Stimulated activated CD4-positive, alpha-beta T cell treated with anti-CD3 and anti-CD28 coated beads, Interleukin-15, amount 100 ng/mL, for 24 hours (primary cell): ENCODE measurements at regions not wholly inside any gene's neighbourhood (a gene's known extent, or its start where the extent isn't known, plus 50 kb on each side); places are given as distances from the start of the nearest gene placed in this dataset.

ENCODE experiments used
- DNase-seq: peaks from one replicate; pipeline ENCODE4 v3.0.0-alpha.2; 2020

- no peak for DNase-seq
These were observed 124.1 kb downstream of the NXNL2 start for GRCh38 chr9:88659126-88659525.

- DNase-seq = peak; percentile 30
These were observed 125.6 kb downstream of the NXNL2 start for GRCh38 chr9:88660611-88661010.

- DNase-seq = no peak
These were observed 126.8 kb downstream of the NXNL2 start for GRCh38 chr9:88661759-88662158.

GRCh38 chr9:88663771-88664419, 128.9 kb downstream of the NXNL2 start:
- no peak for DNase-seq

- DNase-seq = no peak
These were observed 129.8 kb downstream of the NXNL2 start for GRCh38 chr9:88664773-88665172.

GRCh38 chr9:88672874-88673689, 138.1 kb downstream of the NXNL2 start:
- no peak for DNase-seq

- DNase-seq = no peak
These were observed 138.9 kb downstream of the NXNL2 start for GRCh38 chr9:88673886-88674285.

- no peak for DNase-seq
These were observed 141.7 kb downstream of the NXNL2 start for GRCh38 chr9:88676644-88677043.

GRCh38 chr9:88678008-88678407, 143.0 kb downstream of the NXNL2 start:
- no peak for DNase-seq

GRCh38 chr9:88678431-88678830, 143.5 kb downstream of the NXNL2 start:
- DNase-seq = no peak

- DNase-seq = no peak
These were observed 145.1 kb downstream of the NXNL2 start for GRCh38 chr9:88680041-88680440.

GRCh38 chr9:88680505-88681160, 145.7 kb downstream of the NXNL2 start:
- no peak for DNase-seq

- no peak for DNase-seq
These were observed 146.5 kb downstream of the NXNL2 start for GRCh38 chr9:88681434-88681833.

- no peak for DNase-seq
These were observed 147.5 kb downstream of the NXNL2 start for GRCh38 chr9:88682431-88682831.

GRCh38 chr9:88684046-88684445, 149.1 kb downstream of the NXNL2 start:
- no peak for DNase-seq

GRCh38 chr9:88684845-88685244, 149.9 kb downstream of the NXNL2 start:
- no peak for DNase-seq

- no peak for DNase-seq
These were observed 151.0 kb downstream of the NXNL2 start for GRCh38 chr9:88685966-88686365.

- DNase-seq = no peak
These were observed 154.7 kb downstream of the NXNL2 start for GRCh38 chr9:88689509-88690298.

- no peak for DNase-seq
These were observed 155.7 kb downstream of the NXNL2 start for GRCh38 chr9:88690628-88691027.

- no peak for DNase-seq
These were observed 156.1 kb downstream of the NXNL2 start for GRCh38 chr9:88691091-88691490.

- DNase-seq = no peak
These were observed 156.8 kb downstream of the NXNL2 start for GRCh38 chr9:88691811-88692210.

- DNase-seq = no peak
These were observed 157.8 kb downstream of the NXNL2 start for GRCh38 chr9:88692827-88693226.

GRCh38 chr9:88694625-88695024, 159.6 kb downstream of the NXNL2 start:
- DNase-seq = no peak
